ENCODE measurements at regions not wholly inside any gene's neighbourhood (a gene's known extent, or its start where the extent isn't known, plus 50 kb on each side); places are given as distances from the start of the nearest gene placed in this dataset.

DNA sequence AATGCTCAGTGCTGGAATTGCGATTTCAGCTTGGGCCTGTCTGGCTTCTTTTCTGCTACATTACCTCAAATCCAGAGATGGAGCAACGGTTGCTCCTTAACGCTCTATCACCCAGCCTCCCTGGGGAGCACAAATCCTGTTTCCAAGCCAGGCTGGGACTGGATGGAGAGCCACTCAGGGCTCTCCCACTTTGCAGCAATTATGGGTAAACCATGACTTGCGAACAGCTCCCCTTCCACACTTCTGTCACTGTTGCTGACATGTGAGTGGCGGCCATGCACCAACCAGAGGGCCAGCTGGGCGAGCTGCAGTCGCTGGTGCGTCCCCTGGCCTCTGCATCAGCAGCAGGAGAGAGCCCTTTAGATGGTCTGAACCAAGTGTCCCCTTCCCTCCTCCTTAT is 65.1 kb upstream of the RAB4A start:
- no peak for DNase-seq (ENCODE audit: low spot score)
- Mint-ChIP-seq H3K27ac (ENCODE audit: unreplicated experiment) (no peak overlapping the region), H3K27me3 (ENCODE audit: unreplicated experiment) (no peaks in the 10 kb centered on the region), H3K4me3 (ENCODE audit: unreplicated experiment) (no peak overlapping the region), H3K36me3 (ENCODE audit: low read depth, unreplicated experiment) (no peaks in the 10 kb centered on the region), H3K9me3 (ENCODE audit: unreplicated experiment) (no peaks in the 10 kb centered on the region), H3K4me1 (ENCODE audit: unreplicated experiment) (peaks cover 10% of the 10 kb centered on the region)
- TF ChIP-seq, protein P1, sequence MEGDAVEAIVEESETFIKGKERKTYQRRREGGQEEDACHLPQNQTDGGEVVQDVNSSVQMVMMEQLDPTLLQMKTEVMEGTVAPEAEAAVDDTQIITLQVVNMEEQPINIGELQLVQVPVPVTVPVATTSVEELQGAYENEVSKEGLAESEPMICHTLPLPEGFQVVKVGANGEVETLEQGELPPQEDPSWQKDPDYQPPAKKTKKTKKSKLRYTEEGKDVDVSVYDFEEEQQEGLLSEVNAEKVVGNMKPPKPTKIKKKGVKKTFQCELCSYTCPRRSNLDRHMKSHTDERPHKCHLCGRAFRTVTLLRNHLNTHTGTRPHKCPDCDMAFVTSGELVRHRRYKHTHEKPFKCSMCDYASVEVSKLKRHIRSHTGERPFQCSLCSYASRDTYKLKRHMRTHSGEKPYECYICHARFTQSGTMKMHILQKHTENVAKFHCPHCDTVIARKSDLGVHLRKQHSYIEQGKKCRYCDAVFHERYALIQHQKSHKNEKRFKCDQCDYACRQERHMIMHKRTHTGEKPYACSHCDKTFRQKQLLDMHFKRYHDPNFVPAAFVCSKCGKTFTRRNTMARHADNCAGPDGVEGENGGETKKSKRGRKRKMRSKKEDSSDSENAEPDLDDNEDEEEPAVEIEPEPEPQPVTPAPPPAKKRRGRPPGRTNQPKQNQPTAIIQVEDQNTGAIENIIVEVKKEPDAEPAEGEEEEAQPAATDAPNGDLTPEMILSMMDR (IDR thresholded peaks at IDR 0.05; ENCODE audit: unreplicated experiment) = no peak

DNA sequence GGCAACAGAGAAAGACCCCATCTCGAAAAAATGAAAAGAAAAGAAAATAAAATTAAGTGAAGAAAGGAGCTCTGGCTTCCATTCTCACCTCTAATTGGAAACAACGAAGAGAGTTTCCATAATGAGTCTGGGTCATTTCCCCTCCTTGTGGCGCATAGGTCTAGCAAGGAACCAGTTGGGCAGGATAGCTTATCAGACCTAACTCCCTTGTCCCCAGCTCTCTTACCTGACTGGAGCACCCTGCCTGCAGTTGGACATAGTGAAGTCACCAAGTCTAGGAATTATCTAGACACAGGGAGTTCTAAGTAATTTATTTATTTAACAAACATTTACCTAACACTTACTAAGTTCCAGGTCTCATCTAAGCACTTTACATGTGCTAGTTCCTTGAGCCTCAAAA is 63.0 kb upstream of the RAB4A start:
- no peak for DNase-seq (ENCODE audit: low spot score)
- H3K4me3 Mint-ChIP-seq (ENCODE audit: unreplicated experiment) = no peak overlapping the region
- H3K27me3 Mint-ChIP-seq (ENCODE audit: unreplicated experiment) = no peaks in the 10 kb centered on the region
- H3K9me3 Mint-ChIP-seq (ENCODE audit: unreplicated experiment) = no peaks in the 10 kb centered on the region
- no peak overlapping the region for H3K27ac Mint-ChIP-seq (ENCODE audit: unreplicated experiment)
- H3K4me1 Mint-ChIP-seq (ENCODE audit: unreplicated experiment) = peaks cover 7% of the 10 kb centered on the region
- TF ChIP-seq, protein P1 (IDR thresholded peaks at IDR 0.05; ENCODE audit: unreplicated experiment) = no peak
- no peaks in the 10 kb centered on the region for H3K36me3 Mint-ChIP-seq (ENCODE audit: low read depth, unreplicated experiment)

DNA sequence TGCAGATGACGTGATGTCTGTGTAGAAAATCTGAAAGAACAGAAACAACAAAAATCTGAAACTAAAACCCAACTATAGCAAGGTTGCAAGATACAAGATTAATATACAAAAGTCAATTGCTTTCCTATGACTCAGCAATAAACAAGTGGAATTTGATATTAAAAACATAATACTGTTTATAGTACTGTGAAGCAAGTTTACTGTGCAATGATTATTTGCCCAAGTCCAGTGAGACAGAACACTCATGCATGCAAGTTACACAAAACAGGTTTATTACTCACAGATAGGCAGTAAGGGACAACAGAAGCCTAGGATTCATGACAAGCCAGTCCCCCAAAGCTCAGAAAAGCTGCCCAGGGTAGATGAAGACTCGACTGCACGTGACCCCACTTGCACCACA is 62.4 kb upstream of the RAB4A start:
- TF ChIP-seq, protein P1 (IDR thresholded peaks at IDR 0.05; ENCODE audit: unreplicated experiment) = no peak
- no peak overlapping the region for H3K4me3 Mint-ChIP-seq (ENCODE audit: unreplicated experiment)
- H3K9me3 Mint-ChIP-seq (ENCODE audit: unreplicated experiment) = no peaks in the 10 kb centered on the region
- no peak overlapping the region for H3K27ac Mint-ChIP-seq (ENCODE audit: unreplicated experiment)
- DNase-seq (ENCODE audit: low spot score) = no peak
- peaks cover 7% of the 10 kb centered on the region for H3K4me1 Mint-ChIP-seq (ENCODE audit: unreplicated experiment)
- H3K36me3 Mint-ChIP-seq (ENCODE audit: low read depth, unreplicated experiment) = no peaks in the 10 kb centered on the region
- H3K27me3 Mint-ChIP-seq (ENCODE audit: unreplicated experiment) = no peaks in the 10 kb centered on the region

DNA sequence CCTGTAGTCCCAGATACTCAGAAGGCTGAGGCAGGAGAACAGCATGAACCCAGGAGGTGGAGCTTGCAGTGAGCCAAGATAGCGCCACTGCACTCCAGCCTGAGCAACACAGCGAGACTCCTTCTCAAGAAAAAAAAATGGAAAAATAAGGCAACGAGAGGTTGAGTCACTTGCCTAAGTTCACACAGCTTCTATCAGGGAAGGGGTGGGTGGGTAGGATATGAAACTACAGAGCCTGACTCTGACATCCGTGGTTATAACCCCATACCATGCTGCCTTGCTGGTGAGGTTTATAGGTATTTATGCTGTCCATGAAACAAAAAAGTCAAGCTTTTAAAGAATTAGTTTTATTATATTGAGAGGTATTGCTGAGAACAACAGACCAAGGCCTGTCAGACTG is 61.5 kb upstream of the RAB4A start:
- no peak overlapping the region for H3K27ac Mint-ChIP-seq (ENCODE audit: unreplicated experiment)
- no peak for DNase-seq (ENCODE audit: low spot score)
- H3K27me3 Mint-ChIP-seq (ENCODE audit: unreplicated experiment) = no peaks in the 10 kb centered on the region
- TF ChIP-seq, protein P1 (IDR thresholded peaks at IDR 0.05; ENCODE audit: unreplicated experiment) = no peak
- no peak overlapping the region for H3K4me3 Mint-ChIP-seq (ENCODE audit: unreplicated experiment)
- H3K9me3 Mint-ChIP-seq (ENCODE audit: unreplicated experiment) = no peaks in the 10 kb centered on the region
- no peaks in the 10 kb centered on the region for H3K36me3 Mint-ChIP-seq (ENCODE audit: low read depth, unreplicated experiment)
- H3K4me1 Mint-ChIP-seq (ENCODE audit: unreplicated experiment) = peaks cover 7% of the 10 kb centered on the region

DNA sequence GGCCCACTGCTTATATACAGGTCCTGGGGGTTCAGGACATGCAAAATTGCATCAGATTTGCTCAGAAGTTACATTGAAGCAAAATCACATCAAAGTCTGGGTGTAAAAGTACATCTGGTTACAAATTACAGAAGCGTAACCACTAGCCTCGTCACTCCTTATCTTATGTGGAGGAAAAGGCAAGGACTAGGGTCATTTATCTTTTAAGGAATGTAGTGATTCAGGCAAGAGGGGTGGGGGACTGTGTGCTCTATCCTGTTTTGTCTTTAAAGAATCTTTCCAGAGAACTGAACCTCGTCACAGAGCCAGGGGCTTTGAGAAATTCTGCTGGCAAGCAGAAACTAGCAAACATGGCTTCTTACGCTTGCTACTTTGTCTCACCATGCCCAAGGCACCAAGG is 61.1 kb upstream of the RAB4A start:
- Mint-ChIP-seq H3K4me3 (ENCODE audit: unreplicated experiment) (no peak overlapping the region), H3K36me3 (ENCODE audit: low read depth, unreplicated experiment) (no peaks in the 10 kb centered on the region), H3K27me3 (ENCODE audit: unreplicated experiment) (no peaks in the 10 kb centered on the region), H3K9me3 (ENCODE audit: unreplicated experiment) (no peaks in the 10 kb centered on the region), H3K4me1 (ENCODE audit: unreplicated experiment) (peaks cover 5% of the 10 kb centered on the region), H3K27ac (ENCODE audit: unreplicated experiment) (no peak overlapping the region)
- TF ChIP-seq, protein P1 (IDR thresholded peaks at IDR 0.05; ENCODE audit: unreplicated experiment) = no peak
- no peak for DNase-seq (ENCODE audit: low spot score)

Data from endothelial cell (in vitro differentiated cells).